ENCODE measurements at regions not wholly inside any gene's neighbourhood (a gene's known extent, or its start where the extent isn't known, plus 50 kb on each side); places are given as distances from the start of the nearest gene placed in this dataset.

DNA sequence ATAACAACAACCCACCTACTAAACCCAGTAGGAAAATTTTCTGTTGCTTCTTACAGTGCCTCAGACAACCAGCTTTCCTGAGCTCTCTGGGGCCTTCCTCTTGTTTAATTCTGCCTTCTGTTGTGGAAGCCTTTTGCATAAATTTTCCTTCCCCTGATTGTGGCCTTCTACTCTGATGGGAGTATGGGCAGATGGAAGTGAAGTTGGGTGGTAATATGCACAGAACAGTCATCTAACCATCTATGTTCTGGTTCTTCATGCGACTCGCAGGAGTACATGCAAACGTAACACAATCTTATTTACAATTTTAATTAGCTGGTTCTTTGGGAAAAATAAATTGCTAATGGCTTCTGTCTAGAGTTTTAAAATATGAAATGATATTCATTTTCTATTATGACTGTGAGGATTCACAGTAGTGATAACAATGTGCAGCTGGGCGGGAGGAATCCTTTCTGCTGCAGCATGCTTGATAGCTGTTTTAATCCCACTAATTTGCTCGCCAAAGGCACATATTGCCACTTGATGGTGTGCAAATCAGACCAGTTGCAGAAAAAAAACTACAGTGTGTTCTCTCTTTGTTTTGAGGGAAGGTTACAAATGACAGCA is 311.5 kb upstream of the ROPN1 start:
- TF ChIP-seq CTCF (IDR thresholded peaks at IDR 0.05) (no peak), POLR2A (IDR thresholded peaks at IDR 0.05) (no peak)

Data from thyroid gland (tissue), 4 donors.